Tibial nerve (tissue), 4 donors: ENCODE measurements at regions not wholly inside any gene's neighbourhood (a gene's known extent, or its start where the extent isn't known, plus 50 kb on each side); places are given as distances from the start of the nearest gene placed in this dataset.
"Not testable (repeated sequence)": the region's sequence is repeated elsewhere in the genome, so short reads cannot be mapped to it uniquely, and the experiment has no call there.

Experiments used
- CTCF ChIP-seq, 5 experiments: fragments of 200-600 bp in 3 of 5; fragments of 450-650 bp in 2 of 5; sonication (generic) in 3 of 5; IDR thresholded peaks; one replicate each; pipeline ENCODE4 v1.5.1; 2016 to 2019; ENCODE audit warnings: antibody characterized with exemption in 5 of 5, mild to moderate bottlenecking in 3 of 5, moderate library complexity in 2 of 5
- EP300 ChIP-seq, 2 donors: sonication (generic); formaldehyde crosslinking; IDR thresholded peaks; one replicate each; pipeline ENCODE4 v1.6.1; 2017; ENCODE audit warnings: antibody characterized with exemption in 2 of 2, mild to moderate bottlenecking in 1 of 2
- POLR2A ChIP-seq, 2 donors: fragments of 450-650 bp; IDR thresholded peaks; one replicate each; pipeline ENCODE4 v1.6.1; 2017; ENCODE audit warnings: antibody characterized with exemption in 2 of 2, mild to moderate bottlenecking in 2 of 2, moderate library complexity in 2 of 2

- not testable (repeated sequence) for TF ChIP-seq CTCF, EP300, POLR2A (IDR thresholded peaks at IDR 0.05)
Observed at GRCh38 chrX:1859266-1859665, 244.4 kb downstream of the ASMT start.
